ENCODE measurements at regions not wholly inside any gene's neighbourhood (a gene's known extent, or its start where the extent isn't known, plus 50 kb on each side); places are given as distances from the start of the nearest gene placed in this dataset.
"Not testable (repeated sequence)": the region's sequence is repeated elsewhere in the genome, so short reads cannot be mapped to it uniquely, and the experiment has no call there.

DNA sequence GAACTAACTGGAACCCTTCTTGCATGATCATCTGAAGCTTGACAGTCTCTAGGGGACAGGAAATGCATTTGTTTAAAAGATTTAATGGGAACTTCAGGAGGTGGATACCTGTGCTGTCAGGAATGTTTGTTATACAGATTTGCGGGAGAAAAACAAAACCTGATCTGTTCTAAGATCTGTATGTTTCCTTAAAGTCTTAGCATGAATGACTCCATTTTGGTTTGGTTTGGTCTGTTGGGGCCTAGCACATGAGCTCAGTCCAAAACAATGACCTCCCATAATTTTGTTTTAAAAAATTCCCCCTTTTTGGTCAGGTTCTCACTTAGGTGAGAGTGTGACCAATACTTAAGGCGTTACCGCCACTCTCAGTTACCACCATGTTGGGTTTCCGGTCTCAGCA lies 138.7 kb downstream of the AKR1D1 start (continued):
- TF ChIP-seq, protein P1, sequence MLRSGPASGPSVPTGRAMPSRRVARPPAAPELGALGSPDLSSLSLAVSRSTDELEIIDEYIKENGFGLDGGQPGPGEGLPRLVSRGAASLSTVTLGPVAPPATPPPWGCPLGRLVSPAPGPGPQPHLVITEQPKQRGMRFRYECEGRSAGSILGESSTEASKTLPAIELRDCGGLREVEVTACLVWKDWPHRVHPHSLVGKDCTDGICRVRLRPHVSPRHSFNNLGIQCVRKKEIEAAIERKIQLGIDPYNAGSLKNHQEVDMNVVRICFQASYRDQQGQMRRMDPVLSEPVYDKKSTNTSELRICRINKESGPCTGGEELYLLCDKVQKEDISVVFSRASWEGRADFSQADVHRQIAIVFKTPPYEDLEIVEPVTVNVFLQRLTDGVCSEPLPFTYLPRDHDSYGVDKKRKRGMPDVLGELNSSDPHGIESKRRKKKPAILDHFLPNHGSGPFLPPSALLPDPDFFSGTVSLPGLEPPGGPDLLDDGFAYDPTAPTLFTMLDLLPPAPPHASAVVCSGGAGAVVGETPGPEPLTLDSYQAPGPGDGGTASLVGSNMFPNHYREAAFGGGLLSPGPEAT (IDR thresholded peaks at IDR 0.05; ENCODE audit: low read depth), result no peak
- TF ChIP-seq TBL1XR1 (IDR thresholded peaks at IDR 0.05; ENCODE audit: low read depth, low read length), result no peak
- no peak for TF ChIP-seq ZNF274 (IDR thresholded peaks at IDR 0.05; ENCODE audit: insufficient read depth, insufficient read length)
- TF ChIP-seq, protein P2, sequence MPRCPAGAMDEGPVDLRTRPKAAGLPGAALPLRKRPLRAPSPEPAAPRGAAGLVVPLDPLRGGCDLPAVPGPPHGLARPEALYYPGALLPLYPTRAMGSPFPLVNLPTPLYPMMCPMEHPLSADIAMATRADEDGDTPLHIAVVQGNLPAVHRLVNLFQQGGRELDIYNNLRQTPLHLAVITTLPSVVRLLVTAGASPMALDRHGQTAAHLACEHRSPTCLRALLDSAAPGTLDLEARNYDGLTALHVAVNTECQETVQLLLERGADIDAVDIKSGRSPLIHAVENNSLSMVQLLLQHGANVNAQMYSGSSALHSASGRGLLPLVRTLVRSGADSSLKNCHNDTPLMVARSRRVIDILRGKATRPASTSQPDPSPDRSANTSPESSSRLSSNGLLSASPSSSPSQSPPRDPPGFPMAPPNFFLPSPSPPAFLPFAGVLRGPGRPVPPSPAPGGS (IDR thresholded peaks at IDR 0.05; ENCODE audit: borderline replicate concordance, insufficient read depth, low read depth, low read length, poor library complexity, severe bottlenecking), result no peak
- no peak for TF ChIP-seq RCOR1 (conservative IDR thresholded peaks at IDR 0.05; ENCODE audit: low read depth, low read length)

DNA sequence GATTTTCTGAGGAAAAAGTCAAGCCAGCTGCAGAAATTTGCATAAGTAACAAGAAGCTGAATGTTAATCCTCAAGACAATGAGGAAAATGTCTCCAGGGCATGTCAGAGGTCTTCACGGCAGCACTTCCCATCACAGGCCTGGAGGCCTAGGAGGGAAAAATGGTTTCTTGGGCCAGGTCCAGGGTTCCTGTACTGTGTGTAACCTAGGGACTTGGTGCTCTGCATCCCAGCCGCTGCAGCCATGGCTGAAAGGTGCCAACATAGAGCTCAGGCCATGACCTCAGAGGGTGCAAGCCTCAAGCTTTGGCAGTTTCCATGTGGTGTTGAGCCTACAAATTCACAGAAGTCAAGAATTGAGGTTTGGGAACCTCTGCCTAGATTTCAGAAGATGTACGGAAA lies 144.1 kb downstream of the AKR1D1 start:
- in situ Hi-C loops (cut with MboI); H3K79me2 ChIP-seq (ENCODE audit: control insufficient read depth, insufficient read depth, low read length); ATAC-seq; H3K4me2 ChIP-seq (ENCODE audit: control insufficient read depth, insufficient read depth); SMC1A ChIA-PET (ENCODE audit: uncharacterized antibody, unreplicated experiment); H3K9me3 ChIP-seq (replicated peaks; ENCODE audit: control insufficient read depth, insufficient read depth, low read length); H3K27me3 ChIP-seq (replicated peaks in 1 of 2; ENCODE audit: control insufficient read depth in 2 of 2, insufficient read depth in 2 of 2, low read length in 1 of 2); H3K27ac ChIP-seq (ENCODE audit: control insufficient read depth, insufficient read depth); H3K9ac ChIP-seq (ENCODE audit: control insufficient read depth, insufficient read depth, low read length); CTCF ChIA-PET; FAIRE-seq; H3K36me3 ChIP-seq (ENCODE audit: control insufficient read depth in 2 of 2, insufficient read depth in 2 of 2, low read length in 1 of 2); H3K4me3 ChIP-seq; intact Hi-C loops (cut with micrococcal nuclease; ENCODE audit: unreplicated experiment); H2AFZ ChIP-seq (ENCODE audit: control insufficient read depth, low read depth, low read length); RAD21 ChIA-PET (ENCODE audit: unreplicated experiment); POLR2A ChIA-PET; H3K4me1 ChIP-seq (ENCODE audit: control insufficient read depth, insufficient read depth, low read length); BruUV-seq (replicated peaks); DNase-seq (ENCODE audit: low read depth, low spot score); H4K20me1 ChIP-seq (ENCODE audit: control insufficient read depth, insufficient read depth): not testable (repeated sequence)
- WGBS (ENCODE audit: insufficient coverage, insufficient replicate concordance, low lambda C conversion rate, missing lambda C conversion rate), result 63% methylated on average over 3 of the region's 3 CpGs

DNA sequence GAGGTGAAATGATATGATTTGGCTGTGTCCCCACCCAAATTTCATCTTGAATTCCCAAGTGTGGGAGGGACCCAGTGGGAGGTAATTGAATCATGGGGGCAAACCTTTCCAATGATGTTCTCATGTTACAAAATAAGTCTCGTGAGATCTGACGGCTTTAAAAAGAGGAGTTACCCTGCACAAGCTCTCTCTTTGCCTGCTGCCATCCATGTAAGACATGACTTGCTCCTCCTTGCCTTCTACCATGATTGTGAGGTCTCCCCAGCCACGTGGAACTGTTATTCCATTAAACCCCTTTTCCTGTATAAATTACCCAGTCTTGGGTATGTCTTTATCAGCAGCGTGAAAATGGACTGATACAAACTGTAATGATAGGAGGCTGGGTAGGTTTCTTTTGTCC lies 145.1 kb downstream of the AKR1D1 start:
- H3K9me3 ChIP-seq (replicated peaks; ENCODE audit: control insufficient read depth, insufficient read depth, low read length); CTCF ChIA-PET; DNase-seq (ENCODE audit: low read depth, low spot score); H3K27ac ChIP-seq (ENCODE audit: control insufficient read depth, insufficient read depth); BruUV-seq (replicated peaks); H2AFZ ChIP-seq (ENCODE audit: control insufficient read depth, low read depth, low read length); intact Hi-C loops (cut with micrococcal nuclease; ENCODE audit: unreplicated experiment); H3K4me3 ChIP-seq; H3K4me1 ChIP-seq (ENCODE audit: control insufficient read depth, insufficient read depth, low read length); H3K36me3 ChIP-seq (ENCODE audit: control insufficient read depth in 2 of 2, insufficient read depth in 2 of 2, low read length in 1 of 2); RAD21 ChIA-PET (ENCODE audit: unreplicated experiment); H3K4me2 ChIP-seq (ENCODE audit: control insufficient read depth, insufficient read depth); H3K79me2 ChIP-seq (ENCODE audit: control insufficient read depth, insufficient read depth, low read length); H3K27me3 ChIP-seq (replicated peaks in 1 of 2; ENCODE audit: control insufficient read depth in 2 of 2, insufficient read depth in 2 of 2, low read length in 1 of 2); SMC1A ChIA-PET (ENCODE audit: uncharacterized antibody, unreplicated experiment); H3K9ac ChIP-seq (ENCODE audit: control insufficient read depth, insufficient read depth, low read length); ATAC-seq; FAIRE-seq; H4K20me1 ChIP-seq (ENCODE audit: control insufficient read depth, insufficient read depth); POLR2A ChIA-PET; in situ Hi-C loops (cut with MboI): not testable (repeated sequence)
- 33% methylated on average over 4 of the region's 4 CpGs for WGBS (ENCODE audit: insufficient coverage, insufficient replicate concordance, low lambda C conversion rate, missing lambda C conversion rate)
